ENCODE measurements at regions not wholly inside any gene's neighbourhood (a gene's known extent, or its start where the extent isn't known, plus 50 kb on each side); places are given as distances from the start of the nearest gene placed in this dataset.
"Not testable (repeated sequence)": the region's sequence is repeated elsewhere in the genome, so short reads cannot be mapped to it uniquely, and the experiment has no call there.

DNA sequence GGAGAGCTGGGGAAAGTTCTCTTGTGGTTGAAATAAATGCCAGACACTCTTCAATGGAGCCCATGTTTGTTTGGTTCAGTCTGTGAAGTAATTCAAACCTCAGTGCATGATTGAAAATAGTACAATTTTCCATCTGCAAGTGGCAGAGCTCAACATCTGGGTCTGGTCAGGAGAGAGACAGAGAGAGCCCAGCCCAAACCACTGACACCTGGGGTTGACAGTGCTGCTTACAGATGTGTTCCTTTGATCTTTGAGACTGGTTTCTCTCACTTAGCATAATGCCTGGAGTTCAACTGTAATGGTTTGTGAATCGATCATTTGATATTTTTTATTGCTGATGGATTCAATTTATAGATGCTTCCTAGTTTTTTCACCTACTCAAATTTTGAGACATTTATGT is 137.3 kb upstream of the POTEB2 start:
- TF ChIP-seq, protein P1, sequence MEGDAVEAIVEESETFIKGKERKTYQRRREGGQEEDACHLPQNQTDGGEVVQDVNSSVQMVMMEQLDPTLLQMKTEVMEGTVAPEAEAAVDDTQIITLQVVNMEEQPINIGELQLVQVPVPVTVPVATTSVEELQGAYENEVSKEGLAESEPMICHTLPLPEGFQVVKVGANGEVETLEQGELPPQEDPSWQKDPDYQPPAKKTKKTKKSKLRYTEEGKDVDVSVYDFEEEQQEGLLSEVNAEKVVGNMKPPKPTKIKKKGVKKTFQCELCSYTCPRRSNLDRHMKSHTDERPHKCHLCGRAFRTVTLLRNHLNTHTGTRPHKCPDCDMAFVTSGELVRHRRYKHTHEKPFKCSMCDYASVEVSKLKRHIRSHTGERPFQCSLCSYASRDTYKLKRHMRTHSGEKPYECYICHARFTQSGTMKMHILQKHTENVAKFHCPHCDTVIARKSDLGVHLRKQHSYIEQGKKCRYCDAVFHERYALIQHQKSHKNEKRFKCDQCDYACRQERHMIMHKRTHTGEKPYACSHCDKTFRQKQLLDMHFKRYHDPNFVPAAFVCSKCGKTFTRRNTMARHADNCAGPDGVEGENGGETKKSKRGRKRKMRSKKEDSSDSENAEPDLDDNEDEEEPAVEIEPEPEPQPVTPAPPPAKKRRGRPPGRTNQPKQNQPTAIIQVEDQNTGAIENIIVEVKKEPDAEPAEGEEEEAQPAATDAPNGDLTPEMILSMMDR (IDR thresholded peaks at IDR 0.05): not testable (repeated sequence)
- TF ChIP-seq POLR2A (IDR thresholded peaks at IDR 0.05): not testable (repeated sequence)
